ENCODE measurements at regions not wholly inside any gene's neighbourhood (a gene's known extent, or its start where the extent isn't known, plus 50 kb on each side); places are given as distances from the start of the nearest gene placed in this dataset.
"Not testable (repeated sequence)": the region's sequence is repeated elsewhere in the genome, so short reads cannot be mapped to it uniquely, and the experiment has no call there.

DNA sequence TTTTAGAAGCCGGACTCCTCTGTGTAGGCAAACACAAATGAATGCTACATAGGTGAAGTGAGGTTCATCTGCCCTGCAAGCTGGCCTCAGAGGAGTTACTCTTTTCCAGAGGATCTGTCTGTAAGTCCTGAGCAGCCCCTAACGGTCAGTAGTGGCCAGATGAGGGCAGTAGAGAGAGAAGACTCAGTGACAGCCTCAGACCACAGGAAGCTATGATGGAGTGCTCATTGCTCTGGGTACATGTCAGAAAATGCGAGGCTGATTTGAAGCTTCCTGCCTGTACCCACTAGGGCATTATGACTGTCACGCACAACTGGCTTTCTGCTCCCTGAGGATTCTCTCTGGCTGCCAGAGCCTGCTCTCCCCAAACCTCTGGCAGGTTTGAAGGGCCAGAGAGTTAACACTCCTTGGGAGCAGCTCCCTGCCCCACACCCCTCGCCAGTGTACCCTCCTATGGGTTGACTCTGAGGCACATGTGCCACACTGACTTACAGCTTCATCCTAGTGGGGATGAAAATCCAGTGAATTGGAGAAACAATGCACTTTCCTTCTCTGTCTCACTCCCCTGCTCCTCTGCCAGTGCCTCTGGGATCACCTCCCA lies 141.5 kb downstream of the GABRG2 start:
- DNase-seq (ENCODE audit: low spot score) = no peak

DNA sequence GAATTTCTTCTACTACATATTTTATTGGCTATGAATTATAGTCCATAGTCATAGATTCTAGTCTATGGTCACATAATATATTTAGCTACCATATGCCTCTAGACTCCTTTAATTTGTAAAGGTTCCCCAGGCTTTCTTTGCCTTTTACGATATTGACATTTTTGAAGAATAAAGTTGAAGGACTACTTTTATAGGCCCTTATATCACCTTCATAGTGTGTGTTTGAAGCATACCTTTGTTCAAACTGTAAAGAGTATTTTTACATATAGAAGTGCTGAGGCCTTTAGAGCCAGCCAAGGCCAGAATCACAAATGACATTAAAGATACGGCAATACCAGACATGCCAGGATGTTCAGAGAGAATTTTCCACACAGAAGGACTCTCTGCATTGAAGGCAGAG lies 147.0 kb downstream of the GABRG2 start:
- no peak for DNase-seq (ENCODE audit: low spot score)

DNA sequence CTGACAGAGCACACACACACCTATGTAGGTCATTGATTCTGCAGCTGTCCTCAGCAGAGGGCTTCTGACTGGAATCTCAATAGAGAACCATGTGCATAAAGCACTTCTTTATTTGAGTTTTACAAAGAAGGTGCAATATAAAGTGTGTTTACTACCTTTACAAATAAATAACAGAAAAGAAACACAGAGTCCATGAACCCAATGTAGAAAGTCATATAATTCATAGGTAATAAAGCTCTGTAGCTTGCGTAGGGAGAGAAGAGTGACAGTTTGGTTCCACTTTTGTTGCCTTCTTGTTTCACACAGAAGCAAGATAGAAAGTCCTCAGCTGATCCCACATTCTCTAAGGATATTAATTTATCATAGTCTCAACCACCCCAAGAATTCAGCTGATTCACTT lies 149.5 kb downstream of the GABRG2 start:
- no peak for DNase-seq (ENCODE audit: low spot score)

DNA sequence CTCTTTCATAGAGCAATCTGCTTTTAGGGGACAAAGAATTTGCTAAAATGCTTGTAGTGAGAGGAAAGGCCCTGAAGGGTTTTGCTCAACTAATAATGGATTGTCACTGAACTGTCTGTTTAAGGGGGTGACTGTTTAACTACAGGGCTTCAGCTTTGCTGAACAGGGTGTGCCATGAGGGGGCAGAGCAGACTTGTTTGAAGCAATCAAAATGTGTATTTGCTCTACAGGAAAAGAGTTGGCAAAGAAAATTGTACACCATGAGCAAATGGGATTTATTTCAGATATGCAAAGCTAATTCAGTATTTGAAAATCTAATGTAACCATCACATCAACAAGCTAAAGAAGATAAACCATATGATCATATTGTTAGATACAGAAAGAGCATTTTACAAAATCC lies 154.3 kb downstream of the GABRG2 start:
- DNase-seq (ENCODE audit: low spot score) = no peak

DNA sequence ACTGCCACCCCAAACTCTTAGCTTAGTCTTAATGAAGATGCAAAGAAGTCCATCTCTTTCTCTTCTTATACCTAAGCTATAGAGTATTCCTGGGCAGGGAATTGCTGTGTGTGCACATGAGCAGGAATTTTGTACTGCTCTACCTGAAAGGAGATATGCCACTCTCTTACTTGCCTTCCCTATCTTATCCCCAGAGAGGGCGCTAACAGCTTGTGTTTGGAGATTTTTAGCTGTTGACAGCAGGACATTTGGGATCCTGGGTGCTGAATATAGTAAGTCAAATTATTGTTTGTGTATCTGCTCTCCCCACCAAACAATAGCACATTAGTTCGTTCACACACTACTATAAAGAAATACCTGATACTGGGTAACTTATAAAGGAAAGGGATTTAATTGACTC lies 159.5 kb downstream of the GABRG2 start:
- DNase-seq (ENCODE audit: low spot score) = no peak

DNA sequence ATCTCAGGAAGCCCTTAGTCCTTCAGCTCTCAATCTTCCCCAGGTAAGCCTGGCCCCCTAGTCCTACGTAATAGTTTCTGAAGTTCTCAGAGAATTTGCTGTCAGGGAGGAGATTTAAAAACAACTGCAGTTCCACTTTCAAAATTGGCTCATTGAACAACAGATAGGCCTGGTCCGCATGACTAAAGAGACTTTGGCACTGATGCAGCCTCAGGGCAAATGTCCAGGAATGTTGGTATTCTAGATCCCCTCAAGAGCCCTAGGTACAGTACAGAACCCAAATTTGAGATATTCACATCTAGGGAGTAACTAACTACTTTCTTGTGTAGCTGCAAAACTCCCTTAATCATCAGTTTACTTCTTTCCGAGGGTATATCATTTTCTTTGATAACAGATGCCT lies 162.8 kb downstream of the GABRG2 start:
- DNase-seq (ENCODE audit: low spot score) = no peak

DNA sequence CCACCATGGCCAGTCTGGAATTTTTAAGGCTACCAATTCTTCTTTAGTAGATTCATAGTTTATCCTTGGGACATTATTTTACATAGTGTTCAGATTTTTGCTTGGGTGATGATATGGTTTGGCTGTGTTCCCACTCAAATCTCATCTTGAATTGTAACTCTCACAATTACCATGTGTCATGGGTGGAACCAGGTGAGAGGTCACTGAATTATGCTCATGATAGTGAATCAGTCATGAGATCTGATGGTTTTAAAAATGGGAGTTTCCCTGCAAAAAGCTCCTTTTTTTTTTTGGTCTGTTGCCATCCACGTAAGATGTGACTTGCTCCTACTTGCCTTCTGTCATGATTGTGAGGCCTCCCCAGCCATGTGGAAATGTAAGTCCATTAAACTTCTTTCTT lies 163.9 kb downstream of the GABRG2 start:
- DNase-seq (ENCODE audit: low spot score) = no peak

DNA sequence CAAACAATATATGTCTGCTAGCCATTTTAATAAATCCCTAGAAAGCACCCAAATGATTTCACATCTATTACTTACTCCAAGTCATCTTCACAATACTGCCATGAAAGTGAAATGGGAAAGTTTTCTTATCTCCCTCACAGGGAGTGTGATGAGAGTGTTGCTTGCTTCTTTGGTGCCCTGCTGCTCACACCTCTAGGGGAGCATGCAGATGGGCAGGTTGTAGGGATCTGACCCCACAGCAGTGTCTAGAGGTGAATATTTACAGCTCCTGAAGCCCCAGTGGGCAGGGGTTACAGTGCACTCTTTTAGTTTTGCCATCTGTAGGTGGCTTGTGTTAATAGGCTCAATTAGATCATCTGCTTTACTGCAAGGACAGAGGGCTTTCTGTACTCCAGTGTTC lies 173.2 kb downstream of the GABRG2 start:
- no peak for DNase-seq (ENCODE audit: low spot score)

DNA sequence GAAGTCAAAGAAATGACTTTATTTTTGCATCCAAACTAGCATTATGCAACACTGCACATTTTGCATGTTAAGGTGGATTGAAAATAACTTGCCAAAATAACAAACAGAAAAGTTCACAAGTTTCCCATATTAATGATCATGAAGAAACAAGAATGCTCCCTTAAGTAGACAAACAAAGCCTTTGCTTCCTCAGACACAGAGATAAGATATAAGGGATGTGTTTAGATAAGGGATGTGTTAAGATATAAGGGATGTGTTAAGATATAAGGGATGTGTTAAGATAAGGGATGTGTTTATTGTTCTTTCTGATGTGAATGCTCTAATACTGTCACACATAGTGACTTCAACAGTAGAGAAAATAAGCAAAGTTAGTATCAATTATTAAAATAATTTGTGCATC lies 174.8 kb downstream of the GABRG2 start:
- no peak for DNase-seq (ENCODE audit: low spot score)

DNA sequence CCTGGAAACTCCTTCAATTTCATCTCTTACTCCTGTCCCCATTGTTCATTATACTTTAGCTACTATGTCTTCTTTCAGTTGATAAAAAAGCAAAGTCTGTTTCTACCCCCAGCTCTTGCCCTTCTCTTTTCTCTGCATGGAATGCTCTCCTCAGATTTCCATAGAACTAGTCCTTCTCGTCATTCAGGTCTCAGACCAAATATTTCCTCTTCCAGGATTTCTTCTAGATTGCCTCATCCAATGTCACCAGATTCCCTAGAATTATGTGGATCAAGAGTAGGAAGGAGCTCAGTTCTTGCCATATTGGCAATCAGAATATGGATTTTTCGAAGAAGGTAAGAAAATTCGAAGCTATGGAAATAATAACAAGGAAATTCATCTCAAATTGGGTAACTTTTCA lies 176.1 kb downstream of the GABRG2 start:
- DNase-seq (ENCODE audit: low spot score) = no peak

DNA sequence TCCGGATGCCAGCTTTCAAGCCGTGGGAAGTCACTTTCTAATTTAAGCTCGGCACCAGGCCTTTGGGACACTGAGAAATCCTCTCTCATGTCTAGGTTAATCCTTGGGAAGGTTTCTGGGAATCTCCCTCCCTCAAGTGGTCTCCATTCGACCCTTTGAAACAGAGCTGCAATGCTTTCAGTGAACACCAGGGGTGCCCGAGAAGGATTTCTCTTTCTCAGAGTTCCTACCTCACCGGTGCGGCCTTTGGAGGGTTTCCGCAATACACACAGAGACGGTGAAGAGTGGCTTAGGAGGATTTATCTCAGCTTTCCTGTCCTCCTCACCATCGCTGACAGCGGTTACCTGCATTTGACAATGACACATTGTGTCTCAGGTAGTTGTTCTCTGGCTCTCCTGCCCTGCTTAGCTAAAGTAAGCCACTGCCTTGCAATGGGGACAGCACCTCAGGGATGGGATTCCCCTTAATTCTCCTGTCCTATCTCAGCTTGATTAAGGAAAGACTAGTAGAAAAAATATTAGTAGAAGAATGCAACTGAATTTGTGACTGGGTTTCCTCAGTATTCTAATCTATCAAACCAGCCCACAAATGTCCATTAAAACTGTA lies 180.6 kb downstream of the GABRG2 start:
- no peak for DNase-seq (ENCODE audit: low spot score)

DNA sequence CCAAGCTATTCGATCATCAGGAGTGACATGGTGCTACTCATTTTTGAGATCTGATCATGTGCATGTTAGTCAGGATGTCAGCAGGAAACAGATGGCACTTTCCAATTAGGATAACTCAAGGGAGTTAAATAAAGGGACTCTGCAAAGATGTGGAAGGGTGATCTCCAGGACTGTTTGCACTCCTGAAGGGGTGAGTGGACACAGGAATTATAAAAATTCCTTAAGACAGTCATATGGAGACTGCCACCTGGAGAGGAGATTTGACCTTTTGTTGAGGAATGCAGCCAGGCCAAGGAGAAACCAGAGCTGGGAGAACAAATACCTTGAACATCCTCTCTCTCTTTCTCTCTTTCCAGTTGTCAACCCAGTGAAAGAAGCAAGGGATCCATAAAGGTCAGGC lies 189.1 kb downstream of the GABRG2 start:
- no peak for DNase-seq (ENCODE audit: low spot score)

DNA sequence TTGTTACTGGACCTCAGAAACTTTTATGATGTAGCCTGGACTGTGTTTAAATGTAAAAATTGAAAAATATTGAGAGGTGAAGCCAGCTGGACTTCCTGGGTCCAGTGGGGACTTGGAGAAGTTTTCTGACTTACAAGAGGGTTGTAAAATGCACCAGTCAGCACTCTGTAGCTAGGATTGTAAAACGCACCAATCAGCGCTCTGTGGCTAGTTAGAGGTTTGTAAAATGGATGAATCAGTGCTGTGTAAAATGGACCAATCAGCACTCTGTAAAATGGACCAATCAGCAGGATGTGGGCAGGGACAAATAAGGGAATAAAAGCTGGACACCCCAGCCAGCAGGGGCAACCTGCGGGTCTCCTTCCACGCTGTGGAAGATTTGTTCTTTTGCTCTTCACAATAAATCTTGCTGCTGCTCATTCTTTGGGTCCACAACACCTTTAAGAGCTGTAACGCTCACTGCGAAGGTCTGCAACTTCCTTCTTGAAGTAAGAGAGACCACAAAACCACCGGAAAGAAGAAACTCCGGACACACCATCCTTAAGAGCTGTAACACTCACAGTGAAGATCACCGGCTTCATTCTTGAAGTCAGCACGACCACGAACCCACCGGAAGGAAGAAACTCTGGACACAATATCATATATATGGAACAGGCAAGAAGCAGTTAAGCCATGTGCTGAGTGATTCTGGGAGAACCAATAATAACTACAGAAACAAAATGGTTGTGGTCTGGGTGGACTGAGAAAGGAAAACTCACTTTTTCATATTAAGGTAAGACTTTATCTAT lies 201.3 kb downstream of the GABRG2 start:
- DNase-seq (ENCODE audit: low spot score) = no peak

DNA sequence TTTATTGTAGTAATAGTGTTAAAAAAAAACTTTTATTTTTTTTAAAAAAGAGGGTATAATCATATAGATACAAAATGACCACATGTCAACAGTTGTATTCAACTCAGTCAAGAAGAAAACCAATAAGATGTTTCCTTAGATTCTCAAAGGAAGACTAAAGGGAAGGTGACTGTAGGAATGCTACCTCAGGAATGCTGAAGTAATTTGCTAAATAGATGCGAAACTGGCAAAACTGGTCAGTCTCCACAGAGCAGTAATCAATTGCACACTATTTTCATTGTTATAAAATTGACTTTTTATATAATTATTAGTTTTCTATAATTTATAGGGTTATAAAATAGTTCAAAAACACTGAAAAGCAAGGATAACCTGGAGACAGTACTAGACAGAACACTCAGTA lies 204.8 kb downstream of the GABRG2 start:
- DNase-seq (ENCODE audit: low spot score) = no peak

DNA sequence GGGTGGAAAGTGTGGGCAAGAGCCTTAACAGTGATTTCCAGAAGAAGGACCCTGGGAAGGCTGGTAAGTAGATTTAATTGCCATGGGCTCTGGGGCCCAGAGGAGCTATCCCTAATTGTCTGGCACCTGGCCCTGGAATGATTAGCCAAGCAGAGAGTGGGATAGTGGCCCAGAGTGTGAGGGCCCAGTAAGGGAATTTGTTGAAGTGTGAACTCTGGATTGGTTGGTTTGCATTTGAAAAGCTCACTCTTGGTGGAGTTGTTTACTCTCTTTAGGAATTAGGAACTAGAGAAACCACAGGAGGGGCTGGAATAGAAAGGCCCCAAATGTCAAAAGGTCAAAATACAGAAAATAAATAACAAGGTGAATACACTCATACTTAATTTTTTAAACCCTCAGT lies 207.1 kb downstream of the GABRG2 start:
- no peak for DNase-seq (ENCODE audit: low spot score)

DNA sequence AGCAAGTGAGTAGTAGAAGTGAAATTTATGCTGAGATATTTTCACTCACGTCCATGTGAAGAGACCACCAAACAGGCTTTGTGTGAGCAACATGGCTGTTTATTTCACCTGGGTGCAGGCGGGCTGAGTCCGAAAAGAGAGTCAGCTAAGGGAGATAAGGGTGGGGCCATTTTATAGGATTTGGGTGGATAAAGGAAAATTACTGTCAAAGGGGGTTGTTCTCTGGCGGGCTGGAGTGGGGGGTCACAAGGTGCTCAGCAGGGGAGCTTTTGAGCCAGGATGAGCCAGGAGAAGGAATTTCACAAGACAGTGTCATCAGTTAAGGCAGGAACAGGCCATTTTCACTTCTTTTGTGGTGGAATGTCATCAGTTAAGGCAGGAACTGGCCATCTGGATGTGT lies 207.8 kb downstream of the GABRG2 start:
- DNase-seq (ENCODE audit: low spot score) = not testable (repeated sequence)

DNA sequence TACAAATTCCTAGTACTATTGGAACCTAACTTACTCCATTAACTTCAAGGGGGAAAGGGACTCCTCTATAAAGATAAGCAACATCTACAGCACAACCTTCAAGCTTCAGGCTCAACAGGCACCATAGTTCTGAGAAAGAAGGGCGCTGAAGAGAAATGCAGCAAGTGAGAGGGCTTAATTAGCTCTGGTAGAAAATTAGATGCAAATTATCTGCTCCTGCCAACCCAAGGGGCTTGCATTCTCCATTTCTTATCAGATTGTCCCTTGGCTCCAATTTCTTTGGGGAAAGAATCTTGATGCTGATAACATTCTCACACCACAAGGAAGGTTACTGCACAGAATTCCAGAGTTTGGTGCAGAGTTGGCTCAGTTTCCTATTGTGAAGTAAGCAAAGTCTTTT lies 214.6 kb downstream of the GABRG2 start:
- DNase-seq (ENCODE audit: low spot score) = no peak

DNA sequence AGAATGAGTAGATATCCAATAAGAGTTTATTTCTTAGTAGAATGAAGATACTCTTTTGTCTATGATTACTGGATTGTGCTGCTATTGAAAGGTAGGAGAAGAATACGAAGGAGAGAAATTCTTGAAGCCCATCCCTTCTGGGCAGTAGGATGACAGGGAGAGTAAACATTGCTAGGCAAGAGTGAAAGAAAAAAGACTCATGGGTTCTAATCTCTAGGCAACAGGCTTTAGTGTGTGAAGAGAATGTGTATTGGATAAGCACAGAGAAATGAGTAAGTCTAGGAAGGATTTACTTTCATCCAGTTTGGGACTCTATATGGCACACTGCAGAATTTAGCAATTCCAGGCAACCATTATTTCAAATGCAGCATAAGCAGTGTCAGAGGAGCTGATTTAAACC lies 216.0 kb downstream of the GABRG2 start:
- DNase-seq (ENCODE audit: low spot score) = no peak

DNA sequence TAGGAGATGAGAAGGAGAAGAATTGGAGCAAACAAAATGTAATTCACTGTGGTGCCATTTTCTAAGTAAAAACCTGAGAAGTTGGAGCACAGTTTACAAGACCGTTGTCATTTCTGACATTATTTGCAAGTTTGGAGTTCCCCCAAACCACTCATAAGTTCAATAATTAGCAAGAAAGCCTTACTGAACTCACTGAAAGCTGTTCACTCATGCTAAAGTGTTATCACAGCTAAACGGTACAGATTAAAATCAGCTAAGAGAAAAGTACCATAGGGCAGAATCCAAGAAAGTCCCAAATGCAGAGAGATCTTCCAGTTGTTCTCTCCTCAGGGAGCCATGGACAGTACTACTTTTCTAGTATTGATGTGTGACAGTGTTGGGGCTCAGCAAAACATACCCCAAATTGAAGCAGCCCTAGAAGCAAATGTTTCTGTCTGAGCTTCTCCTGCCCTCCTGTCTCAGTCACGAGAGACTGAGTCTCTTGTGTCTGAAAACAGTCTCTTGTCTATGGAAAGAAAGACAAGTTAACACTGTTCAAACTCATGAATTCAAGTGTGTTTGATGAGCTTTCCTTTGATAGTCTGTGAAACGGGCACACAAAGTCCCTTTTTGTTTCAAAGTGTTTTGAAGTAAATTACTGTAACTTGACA lies 221.2 kb downstream of the GABRG2 start:
- DNase-seq (ENCODE audit: low spot score) = no peak

DNA sequence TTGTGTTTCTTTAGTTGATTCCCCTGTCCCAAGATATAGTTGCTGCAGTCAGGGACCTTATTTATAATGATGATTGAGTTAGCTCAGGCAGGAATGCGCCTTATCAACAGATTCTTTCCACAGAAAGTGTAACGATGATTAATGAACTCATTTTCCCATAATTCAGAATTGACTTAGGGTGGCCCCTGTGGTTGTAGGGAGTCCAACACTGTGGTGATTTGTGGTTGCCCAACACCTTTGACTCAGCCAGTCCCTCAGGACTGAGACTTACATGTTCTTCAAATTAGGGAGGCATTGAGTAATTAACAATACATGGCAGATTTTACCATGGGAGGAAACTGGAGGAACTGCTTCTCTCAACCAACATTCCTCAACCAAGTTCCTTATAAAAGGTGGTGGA lies 221.9 kb downstream of the GABRG2 start:
- DNase-seq (ENCODE audit: low spot score) = no peak

DNA sequence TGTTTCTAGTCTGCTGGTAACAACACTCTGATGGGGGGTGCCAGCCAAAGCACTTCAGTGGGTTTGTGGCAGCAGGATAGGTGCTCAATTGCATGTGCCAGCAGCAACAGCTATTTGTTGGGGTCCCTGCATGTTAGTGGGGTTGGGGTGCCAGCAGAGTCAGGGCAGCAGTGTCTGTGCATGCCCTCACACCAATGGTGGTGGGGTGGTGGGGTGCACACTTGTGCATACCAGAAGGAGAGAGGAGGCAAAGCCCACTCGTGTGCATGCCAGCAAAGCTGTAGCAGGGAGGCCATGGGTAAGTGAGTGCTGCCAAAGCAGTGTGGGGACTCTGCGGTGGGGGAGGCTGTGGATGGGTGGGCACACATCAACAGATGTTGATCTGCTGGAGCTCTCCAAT lies 232.2 kb downstream of the GABRG2 start:
- DNase-seq (ENCODE audit: low spot score) = no peak

DNA sequence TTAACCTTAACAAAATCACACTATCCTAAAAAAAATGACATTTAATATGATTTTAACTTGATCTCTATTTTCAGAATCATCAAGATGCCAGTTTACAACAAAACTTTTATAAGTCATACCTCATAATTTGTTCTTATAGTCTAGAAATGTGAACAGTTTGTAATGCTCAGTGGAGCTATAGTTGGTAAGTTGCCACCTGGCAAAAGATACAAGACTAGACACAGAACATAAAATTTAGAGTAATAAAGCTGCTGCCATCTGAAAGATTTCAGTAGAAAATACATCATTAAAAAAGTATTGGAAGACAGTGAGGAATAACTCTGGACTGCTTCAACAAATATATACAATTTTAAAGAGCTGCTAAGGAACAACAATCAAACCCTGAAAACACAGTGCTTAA lies 233.8 kb downstream of the GABRG2 start:
- DNase-seq (ENCODE audit: low spot score) = no peak

DNA sequence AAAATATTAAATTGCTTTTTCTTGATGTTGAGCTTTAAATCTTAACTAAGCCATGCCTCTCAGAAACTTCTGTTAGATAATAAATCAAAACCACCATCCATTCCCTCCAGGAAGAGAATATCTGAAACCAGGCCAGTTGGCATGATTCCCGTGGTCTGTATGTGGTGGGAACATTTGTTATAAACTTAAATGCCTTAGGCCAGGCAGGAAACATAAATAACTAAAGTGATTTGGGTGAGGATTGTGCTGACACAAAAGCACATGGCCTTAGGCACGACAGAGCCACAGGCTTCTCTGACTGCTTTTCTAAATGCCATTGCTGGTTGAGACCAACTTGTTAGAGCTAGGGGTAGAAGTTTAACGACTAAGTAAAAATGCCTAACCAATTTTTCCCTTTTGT lies 255.9 kb downstream of the GABRG2 start:
- no peak for DNase-seq (ENCODE audit: low spot score)

Measured in hematopoietic multipotent progenitor cell treated with erythropoietin and hydrocortisone succinate and interleukin-3 and kit ligand, for 17 days (in vitro differentiated cells).